Fibroblast of skin of left quadriceps (primary cell): ENCODE measurements at regions not wholly inside any gene's neighbourhood (a gene's known extent, or its start where the extent isn't known, plus 50 kb on each side); places are given as distances from the start of the nearest gene placed in this dataset.
A peak's percentile ranks its signal among the peaks of the same experiment; 100 is the strongest.
"Not testable (repeated sequence)": the region's sequence is repeated elsewhere in the genome, so short reads cannot be mapped to it uniquely, and the experiment has no call there.

Source experiments
- DNase-seq, 2 experiments: peaks; one replicate each; pipeline ENCODE4 v3.0.0-alpha.2; 2013; ENCODE audit warnings: low read depth in 2 of 2

- DNase-seq = not testable (repeated sequence)
Observed at GRCh38 chr2:87956613-87957012, 59.7 kb downstream of the RNU2-63P start.

- not testable (repeated sequence) for DNase-seq
Observed at GRCh38 chr2:87949008-87949407, 67.3 kb downstream of the RNU2-63P start.

GRCh38 chr2:87946644-87947370, 69.5 kb downstream of the RNU2-63P start:
- not testable (repeated sequence) for DNase-seq

GRCh38 chr2:87939299-87939698, 77.0 kb downstream of the RNU2-63P start:
- DNase-seq = not testable (repeated sequence)

- DNase-seq = not testable (repeated sequence)
Observed at GRCh38 chr2:87919023-87919665, 93.5 kb upstream of the RGPD2 start.

GRCh38 chr2:87917194-87917593, 91.6 kb upstream of the RGPD2 start:
- not testable (repeated sequence) for DNase-seq

- not testable (repeated sequence) for DNase-seq
Observed at GRCh38 chr2:87910848-87911247, 85.3 kb upstream of the RGPD2 start.

GRCh38 chr2:87909042-87909441, 83.4 kb upstream of the RGPD2 start:
- DNase-seq = not testable (repeated sequence)

- DNase-seq = not testable (repeated sequence)
Observed at GRCh38 chr2:87907556-87908099, 82.0 kb upstream of the RGPD2 start.

- peak in 1 of 2 experiments; percentile 39 for DNase-seq
Observed at GRCh38 chr2:87903242-87904114, 77.9 kb upstream of the RGPD2 start.

- not testable (repeated sequence) for DNase-seq
Observed at GRCh38 chr2:87883659-87884058, 58.1 kb upstream of the RGPD2 start.
